HG03060 (cell line): ENCODE measurements at regions not wholly inside any gene's neighbourhood (a gene's known extent, or its start where the extent isn't known, plus 50 kb on each side); places are given as distances from the start of the nearest gene placed in this dataset.
"Not testable (repeated sequence)": the region's sequence is repeated elsewhere in the genome, so short reads cannot be mapped to it uniquely, and the experiment has no call there.

Experiments used
- ATAC-seq: cut with Tn5 transposase; IDR thresholded peaks from one replicate; pipeline ENCODE4 v1.9.1; 2021; ENCODE audit warnings: low read depth, moderate number of reproducible peaks; ENCODE audit not compliant: unreplicated experiment

- no peak for ATAC-seq
These were observed 133.8 kb upstream of the ANKRD50 start for GRCh38 chr4:124846306-124846705.

GRCh38 chr4:124839786-124840390 is 127.4 kb upstream of the ANKRD50 start:
- ATAC-seq, result no peak

GRCh38 chr4:124833831-124834505 is 121.4 kb upstream of the ANKRD50 start:
- no peak for ATAC-seq

- ATAC-seq, result no peak
These were observed 115.8 kb upstream of the ANKRD50 start for GRCh38 chr4:124828382-124828781.

- ATAC-seq, result no peak
These were observed 105.0 kb upstream of the ANKRD50 start for GRCh38 chr4:124817531-124817930.

GRCh38 chr4:124812203-124812602 is 99.7 kb upstream of the ANKRD50 start:
- not testable (repeated sequence) for ATAC-seq

GRCh38 chr4:124810827-124811226 is 98.3 kb upstream of the ANKRD50 start:
- no peak for ATAC-seq

- ATAC-seq, result no peak
These were observed 94.9 kb upstream of the ANKRD50 start for GRCh38 chr4:124807421-124807820.

- ATAC-seq, result no peak
These were observed 93.9 kb upstream of the ANKRD50 start for GRCh38 chr4:124806403-124806802.

GRCh38 chr4:124804584-124804983 is 92.1 kb upstream of the ANKRD50 start:
- ATAC-seq, result peak; percentile 96

- no peak for ATAC-seq
These were observed 91.5 kb upstream of the ANKRD50 start for GRCh38 chr4:124804041-124804440.

GRCh38 chr4:124803641-124804040 is 91.1 kb upstream of the ANKRD50 start:
- ATAC-seq, result no peak

GRCh38 chr4:124803026-124803425 is 90.5 kb upstream of the ANKRD50 start:
- ATAC-seq, result no peak

- ATAC-seq, result no peak
These were observed 84.7 kb upstream of the ANKRD50 start for GRCh38 chr4:124797223-124797622.

- ATAC-seq, result no peak
These were observed 77.9 kb upstream of the ANKRD50 start for GRCh38 chr4:124790471-124790870.

- no peak for ATAC-seq
These were observed 74.1 kb upstream of the ANKRD50 start for GRCh38 chr4:124786634-124787033.

GRCh38 chr4:124785645-124786044 is 73.1 kb upstream of the ANKRD50 start:
- no peak for ATAC-seq

- ATAC-seq, result no peak
These were observed 71.3 kb upstream of the ANKRD50 start for GRCh38 chr4:124783847-124784246.

GRCh38 chr4:124777007-124777406 is 64.5 kb upstream of the ANKRD50 start:
- ATAC-seq, result no peak

GRCh38 chr4:124768596-124769365 is 56.2 kb upstream of the ANKRD50 start:
- ATAC-seq, result no peak

- no peak for ATAC-seq
These were observed 50.4 kb upstream of the ANKRD50 start for GRCh38 chr4:124762956-124763355.
